ENCODE measurements at regions not wholly inside any gene's neighbourhood (a gene's known extent, or its start where the extent isn't known, plus 50 kb on each side); places are given as distances from the start of the nearest gene placed in this dataset.
"Not testable (repeated sequence)": the region's sequence is repeated elsewhere in the genome, so short reads cannot be mapped to it uniquely, and the experiment has no call there.

DNA sequence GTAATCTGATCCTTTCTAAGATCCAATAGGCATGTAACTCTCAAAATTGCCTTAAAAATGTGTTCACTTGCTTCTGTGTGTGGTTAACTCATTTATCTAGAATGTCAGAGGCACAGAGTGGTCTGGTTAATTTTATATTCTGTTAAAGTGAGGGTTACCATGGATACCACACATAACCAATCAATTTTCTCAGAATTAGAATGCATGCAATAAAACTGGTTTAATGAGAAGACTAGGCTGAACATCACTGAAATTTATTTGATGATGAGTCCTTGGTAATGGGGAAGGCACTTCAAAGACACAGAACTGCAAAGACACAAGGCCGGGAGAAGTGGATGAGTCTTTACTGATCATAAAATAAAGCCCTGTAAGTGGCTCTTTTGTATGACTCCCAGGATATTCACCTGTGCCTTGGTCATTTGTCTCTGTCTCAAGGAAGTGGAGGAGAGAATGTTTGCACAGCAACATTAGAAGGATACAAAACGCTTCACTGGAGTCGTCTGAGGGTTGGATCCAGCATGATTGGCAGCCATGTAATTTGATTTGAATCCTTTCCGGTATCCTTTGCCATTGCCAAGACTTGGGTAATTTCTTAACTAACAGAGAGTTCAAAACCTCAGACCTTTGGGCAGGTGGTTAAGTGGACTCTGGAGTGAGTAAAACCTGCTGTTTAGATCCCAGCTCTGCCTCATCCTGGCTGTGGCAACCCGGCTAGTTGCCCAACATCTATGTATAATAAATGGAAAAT, 94.0 kb upstream of the RBPJ start:
- in situ Hi-C loops (cut with MboI; ENCODE audit: low sequenced_read_pairs), result no loop called here

DNA sequence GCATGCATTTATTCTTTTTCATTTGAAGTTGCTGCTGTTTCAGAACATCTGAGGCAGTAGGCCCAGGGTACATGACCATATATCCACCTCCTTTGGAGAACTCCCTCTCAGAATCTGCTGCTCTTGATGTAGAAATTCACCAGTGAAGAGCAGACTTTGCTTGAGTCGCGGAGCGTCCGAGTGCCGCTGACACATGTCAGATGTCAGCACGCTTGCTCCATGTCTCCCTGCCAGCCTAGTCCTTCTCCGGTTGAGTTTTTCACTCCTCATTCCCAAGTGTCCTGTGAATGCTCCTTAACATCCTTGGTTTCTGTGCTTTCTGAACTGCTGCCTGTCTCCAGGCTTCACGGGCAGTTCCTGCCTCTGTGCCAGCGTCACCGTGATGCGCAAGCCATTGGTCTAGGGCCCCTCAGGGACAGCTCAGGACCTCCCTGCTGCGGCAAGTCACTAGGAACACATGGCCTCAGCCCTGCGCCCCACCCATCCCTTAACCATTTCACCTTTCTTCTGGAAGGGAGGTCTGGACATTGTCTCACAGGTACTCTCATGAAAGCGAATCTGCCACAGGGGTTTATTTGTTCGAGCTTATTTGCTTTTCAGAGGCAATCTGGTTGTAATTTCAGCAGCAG, 93.1 kb upstream of the RBPJ start:
- in situ Hi-C loops (cut with MboI; ENCODE audit: low sequenced_read_pairs), result no loop called here

DNA sequence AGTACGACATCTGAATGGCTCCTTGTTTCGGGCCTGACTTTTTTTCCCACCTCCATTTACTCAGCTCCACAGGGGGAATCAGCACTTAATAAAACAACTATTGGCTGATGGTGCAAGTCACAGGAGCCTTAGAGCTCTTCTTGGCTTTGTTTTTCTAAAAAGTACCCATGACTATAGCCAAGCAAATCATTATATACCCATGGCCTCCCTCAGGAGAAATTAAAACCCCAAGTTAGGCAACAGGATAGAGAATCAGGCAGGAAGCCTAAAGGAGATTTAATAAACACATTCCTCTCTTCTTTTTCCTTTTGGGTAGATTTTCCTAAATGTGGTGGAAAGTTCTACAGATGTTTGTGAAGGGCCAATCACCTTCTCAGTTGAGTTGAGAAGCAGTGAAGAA, 91.9 kb upstream of the RBPJ start:
- in situ Hi-C loops (cut with MboI; ENCODE audit: low sequenced_read_pairs), result no loop called here

DNA sequence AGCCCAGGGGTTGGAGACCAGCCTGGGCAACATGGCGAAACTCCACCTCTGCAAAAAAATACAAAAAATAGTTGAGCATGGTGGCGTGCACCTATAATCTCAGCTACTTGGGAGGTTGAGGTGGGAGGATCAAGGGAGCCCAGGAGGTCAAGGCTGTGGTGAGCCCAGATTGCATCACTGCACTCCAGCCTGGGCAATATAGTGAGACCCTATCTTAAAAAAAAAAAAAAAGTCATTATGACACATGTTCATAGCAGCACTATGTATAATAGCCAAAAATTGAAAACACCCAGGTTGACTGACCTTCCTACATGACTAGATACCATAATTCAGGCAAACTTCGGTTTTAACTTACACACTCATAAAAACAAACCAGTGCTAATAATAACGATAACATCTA, 90.8 kb upstream of the RBPJ start:
- in situ Hi-C loops (cut with MboI; ENCODE audit: low sequenced_read_pairs), result no loop called here

DNA sequence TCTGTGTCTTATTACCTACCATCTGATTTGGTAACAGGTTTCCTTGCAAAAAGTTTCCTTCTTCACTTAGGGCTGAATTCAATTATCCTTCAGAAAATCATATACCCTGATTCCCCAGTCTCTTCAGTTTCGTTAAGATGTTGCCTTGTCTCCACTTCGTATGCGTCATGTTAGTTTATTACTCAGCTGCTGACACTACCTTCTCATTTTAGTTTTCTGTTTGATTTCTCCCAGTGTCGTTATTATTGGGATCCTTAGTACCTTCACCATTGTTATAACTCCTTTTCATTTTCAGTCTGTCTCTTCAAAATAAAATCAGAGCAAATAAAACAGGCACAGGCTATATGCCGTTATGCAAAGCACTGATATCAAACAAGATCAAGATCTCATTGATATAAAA, 87.5 kb upstream of the RBPJ start:
- in situ Hi-C loops (cut with MboI; ENCODE audit: low sequenced_read_pairs), result no loop called here

DNA sequence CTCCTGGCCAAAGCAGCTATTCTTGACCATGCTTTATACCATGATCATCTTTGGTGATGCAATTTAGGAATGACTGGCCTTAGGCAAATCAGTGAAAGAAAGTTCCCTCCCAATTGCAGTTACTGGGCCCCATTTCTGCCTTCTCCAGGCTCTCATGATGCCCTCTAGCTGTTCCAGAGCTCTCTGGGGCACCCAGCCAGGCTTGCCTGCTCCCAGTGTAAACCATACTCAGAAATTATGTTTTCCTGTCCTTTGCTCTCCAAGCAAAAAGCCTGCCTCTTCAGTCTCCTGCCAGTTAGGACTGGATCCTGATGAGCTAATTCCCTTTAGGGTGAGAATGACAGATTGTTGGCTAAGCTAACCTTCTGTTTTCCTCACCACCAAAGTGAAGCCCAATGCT, 85.3 kb upstream of the RBPJ start:
- in situ Hi-C loops (cut with MboI; ENCODE audit: low sequenced_read_pairs), result no loop called here

DNA sequence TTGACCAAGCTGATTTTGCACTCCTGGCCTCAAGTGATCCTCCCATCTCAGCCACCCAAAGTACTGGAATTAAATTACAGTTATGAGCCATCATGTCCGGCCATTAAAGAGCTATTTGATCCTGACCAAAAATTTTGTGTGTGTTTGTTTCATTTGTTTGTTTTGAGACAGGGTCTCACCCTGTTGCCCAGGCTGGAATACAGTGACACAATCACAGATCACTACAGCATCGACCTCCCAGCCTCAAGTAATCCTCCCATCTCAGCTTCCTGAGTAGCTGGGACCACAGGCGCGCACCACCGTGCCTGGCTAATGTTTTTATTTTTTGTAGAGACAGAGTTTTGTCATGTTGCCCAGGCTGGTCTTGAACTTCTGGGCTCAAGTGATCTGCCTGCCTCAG, 82.9 kb upstream of the RBPJ start:
- in situ Hi-C loops (cut with MboI; ENCODE audit: low sequenced_read_pairs), result no loop called here

DNA sequence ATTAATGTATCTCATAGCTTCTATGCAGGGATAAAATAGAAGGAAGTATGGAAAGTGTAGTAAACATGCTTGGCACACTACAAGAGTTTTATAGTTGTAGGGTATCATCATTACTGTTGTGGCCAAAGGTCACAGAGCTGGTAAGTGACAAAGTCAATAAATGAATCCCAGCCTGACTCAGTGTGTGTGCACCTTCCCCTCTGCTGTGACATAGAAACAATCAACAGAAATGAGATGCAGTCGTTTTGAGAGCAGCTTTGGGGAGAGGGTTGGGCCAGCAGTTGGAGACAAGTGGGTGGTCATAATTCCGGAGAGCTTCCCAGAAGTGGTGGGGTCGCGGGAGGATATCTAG, 82.4 kb upstream of the RBPJ start:
- in situ Hi-C loops (cut with MboI; ENCODE audit: low sequenced_read_pairs), result no loop called here

DNA sequence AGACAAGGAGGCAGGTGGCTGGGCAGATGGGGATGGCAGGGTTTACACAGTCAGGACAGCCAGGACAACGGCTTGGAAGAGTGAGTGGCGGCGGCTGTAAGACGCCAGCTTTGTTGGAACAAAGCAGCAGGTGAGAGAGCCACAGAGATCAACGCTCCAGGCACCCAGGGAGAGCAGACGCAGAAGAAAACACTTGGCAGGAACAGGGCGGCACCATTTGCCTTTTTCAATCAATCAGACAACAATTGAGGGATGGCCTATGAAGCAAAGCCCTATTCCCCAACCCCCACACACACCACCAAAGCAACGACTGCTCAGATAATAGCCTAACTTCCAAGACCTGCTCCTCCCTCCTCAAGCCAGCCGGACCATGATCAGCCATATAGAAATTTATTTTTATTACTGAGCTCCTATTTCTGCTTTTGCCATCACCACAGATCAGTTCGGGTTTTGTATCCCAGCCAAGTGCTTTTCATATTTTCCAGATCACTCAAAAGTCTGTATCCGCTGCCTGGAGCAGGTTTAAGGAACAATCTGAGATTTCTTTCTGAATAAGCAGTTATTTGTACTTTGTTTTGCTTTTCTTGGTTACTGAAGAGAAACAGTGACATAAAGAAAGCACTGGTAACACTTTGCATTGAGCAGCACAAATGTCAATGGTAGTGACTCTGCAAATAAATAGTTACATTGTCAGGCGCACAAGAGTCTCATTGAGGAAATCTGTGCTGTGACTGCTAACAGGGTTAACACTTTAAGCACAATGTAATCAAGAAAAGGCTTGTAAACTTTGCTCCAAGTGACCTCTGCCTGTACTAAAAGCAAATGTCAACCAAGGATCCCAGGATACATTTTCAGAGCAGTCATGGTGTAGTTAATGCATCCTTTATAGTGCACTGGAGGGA, 81.8 kb upstream of the RBPJ start:
- in situ Hi-C loops (cut with MboI; ENCODE audit: low sequenced_read_pairs), result no loop called here

DNA sequence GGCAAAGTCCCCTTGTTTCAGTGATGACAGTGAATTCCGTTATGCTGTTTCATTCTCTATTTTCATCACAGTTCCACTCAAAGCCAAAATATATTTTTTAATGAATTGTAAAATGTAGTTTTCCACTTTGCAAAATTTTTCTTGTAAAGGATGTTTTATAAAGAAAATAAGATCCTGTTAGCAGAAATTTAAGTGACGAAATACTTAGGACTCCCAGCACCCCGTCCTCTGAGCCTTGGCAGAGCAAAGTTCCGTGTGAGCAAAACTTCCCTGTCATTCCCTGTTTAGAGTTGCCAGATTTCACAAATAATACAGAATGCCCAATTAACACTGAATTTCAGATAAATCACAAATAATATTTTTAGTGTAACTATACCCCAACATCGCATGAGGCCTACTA, 81.0 kb upstream of the RBPJ start:
- in situ Hi-C loops (cut with MboI; ENCODE audit: low sequenced_read_pairs), result no loop called here

DNA sequence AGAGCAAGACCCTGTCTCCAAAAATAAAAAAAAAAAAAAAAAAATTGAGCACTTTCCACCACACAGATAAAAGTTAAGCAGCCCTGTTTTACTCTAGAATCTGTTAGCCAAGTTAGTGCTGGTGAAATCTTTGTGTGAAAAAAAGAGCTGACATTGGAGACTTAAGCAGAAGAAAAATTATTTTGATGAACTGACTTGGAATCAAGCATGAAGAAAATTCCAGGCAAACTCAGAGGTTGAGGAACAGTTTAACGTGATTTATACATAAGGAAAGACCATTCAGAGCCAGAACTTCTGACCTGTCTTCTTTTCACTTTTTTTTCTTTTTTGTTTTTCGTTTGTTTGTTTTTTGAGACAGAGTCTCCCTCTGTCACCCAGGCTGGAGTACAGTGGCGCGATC, 79.6 kb upstream of the RBPJ start:
- in situ Hi-C loops (cut with MboI; ENCODE audit: low sequenced_read_pairs), result no loop called here

DNA sequence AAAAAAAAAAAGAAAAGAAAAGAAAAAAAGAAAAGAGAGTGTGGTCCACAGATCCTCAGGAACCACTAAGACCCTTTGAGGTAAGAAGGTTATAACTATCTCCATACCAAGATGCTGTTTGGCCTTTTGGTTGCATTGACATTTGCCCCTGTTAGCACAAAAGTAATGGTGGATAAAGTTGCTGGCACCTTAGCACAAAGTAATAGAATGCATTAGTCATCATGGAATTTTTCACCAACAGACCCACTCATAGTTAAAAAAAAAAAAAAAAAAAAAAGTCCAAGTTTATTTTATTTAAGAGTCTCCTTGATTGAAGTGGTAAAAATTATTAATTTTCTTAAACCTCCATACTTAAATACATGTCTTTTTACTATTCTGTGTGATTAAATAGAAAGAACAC, 78.4 kb upstream of the RBPJ start:
- in situ Hi-C loops (cut with MboI; ENCODE audit: low sequenced_read_pairs), result no loop called here

DNA sequence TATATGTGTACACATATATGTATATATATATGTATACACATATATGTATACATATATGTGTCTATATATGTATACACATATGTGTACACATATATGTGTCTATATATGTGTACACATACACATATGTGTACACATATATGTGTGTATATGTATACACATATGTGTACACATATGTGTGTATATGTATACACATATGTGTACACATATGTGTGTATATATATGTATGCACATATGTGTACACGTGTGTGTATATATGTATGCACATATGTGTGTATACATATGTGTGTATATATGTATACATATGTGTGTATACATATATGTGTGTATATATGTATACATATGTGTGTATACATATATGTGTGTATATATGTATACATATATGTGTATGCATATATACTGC, 76.7 kb upstream of the RBPJ start:
- in situ Hi-C loops (cut with MboI; ENCODE audit: low sequenced_read_pairs), result not testable (repeated sequence)

DNA sequence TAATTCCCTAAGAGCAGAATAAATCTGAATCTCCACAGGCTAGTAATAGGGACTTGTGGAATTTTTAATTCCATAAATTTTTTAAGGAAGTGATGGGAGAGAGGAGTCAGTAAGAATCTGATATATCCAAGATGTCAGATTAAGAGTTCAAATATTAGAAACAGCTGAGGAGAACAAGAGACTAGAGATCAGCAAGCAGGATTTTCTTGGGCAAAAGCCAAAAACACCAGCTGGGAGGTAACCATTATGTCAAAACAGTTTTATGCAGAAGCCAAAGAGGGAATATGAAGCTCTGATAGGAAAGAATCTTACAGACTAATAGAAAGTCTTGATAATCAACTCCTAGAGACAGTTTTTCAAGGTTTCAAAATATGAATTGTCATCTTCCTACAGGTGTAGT, 72.2 kb upstream of the RBPJ start:
- in situ Hi-C loops (cut with MboI; ENCODE audit: low sequenced_read_pairs), result no loop called here

DNA sequence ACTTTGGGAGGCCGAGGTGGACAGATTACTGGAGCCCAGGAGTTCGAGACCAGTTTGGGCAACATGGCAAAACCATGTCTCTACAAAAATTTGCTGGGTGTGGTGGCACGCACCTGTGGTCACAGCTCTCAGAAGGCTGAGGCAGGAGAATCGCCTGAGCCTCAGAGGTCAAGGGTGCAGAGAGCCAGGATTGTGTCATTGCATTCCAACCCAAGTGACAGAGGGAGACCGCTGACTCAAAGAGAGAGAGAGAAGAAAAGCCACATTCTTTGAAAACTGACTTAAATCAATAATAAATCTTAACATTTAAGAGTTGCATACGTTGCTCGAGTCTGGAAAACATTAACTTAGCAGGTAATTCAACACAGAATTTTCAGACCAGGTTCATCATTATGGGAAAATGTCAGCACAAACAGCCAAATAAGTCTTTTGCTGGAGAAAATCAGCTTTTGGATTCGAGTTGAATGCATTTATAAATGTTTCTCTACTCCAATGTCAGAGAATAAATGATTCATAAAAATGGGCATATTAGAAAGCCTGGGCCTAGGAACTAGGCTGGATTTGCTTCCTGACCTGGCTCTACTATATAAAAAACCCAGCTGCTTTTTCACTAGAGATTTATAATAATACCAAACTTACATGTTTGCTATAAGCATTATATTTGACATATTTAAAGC, 68.3 kb upstream of the RBPJ start:
- in situ Hi-C loops (cut with MboI; ENCODE audit: low sequenced_read_pairs), result no loop called here

DNA sequence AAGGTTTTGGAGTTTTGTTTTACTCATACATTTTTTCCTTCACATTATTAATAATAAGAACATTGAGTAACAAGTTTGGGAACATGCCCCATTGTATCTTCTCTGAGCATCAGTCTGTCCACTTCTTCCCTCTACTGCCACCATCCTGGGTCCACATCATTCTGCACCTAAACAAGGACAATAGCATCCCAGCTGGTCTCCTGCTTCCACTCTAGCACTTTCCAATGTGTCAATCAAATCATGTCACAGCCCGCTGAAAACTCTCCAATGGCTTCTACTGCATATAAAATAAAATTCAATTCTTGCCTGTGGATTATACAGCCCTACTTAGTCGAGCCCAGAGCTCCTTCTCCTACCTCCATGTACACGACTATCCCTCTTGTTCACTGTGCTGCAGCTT, 66.8 kb upstream of the RBPJ start:
- in situ Hi-C loops (cut with MboI; ENCODE audit: low sequenced_read_pairs), result no loop called here

DNA sequence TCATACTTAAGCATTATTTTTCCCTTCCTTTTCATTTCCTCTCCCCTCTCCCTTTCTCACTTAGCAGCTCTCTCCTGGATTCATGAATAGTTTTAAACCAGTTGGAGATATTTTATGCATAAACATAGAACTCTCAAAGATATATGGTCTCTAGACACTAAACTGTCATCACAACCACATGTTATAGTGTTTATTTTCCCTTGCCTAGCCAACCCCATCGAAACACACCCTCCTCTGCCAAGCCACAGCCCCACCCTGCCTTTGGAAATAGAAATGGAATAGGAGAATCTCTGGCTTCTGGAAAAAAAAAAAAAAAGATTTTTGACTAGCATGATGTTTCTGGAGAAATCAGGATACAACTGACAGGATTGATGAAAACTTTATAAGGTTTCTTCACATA, 64.8 kb upstream of the RBPJ start:
- in situ Hi-C loops (cut with MboI; ENCODE audit: low sequenced_read_pairs), result no loop called here

DNA sequence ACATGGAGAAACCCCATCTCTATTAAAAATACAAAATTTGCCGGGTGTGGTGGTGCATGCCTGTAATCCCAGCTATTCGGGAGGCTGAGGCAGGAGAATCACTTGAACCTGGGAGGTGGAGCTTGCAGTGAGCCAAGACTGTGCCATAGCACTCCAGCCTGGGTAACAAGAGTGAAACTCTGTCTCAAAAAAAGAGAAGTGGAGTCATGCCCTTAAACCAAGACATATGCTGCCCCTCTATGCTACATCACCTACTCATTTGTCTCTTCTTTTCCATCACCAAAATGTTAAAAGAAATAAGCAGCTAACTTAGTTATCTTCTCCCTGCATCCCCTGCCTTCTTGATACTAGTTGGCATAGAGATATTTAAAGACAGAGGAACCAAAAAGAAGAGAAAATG, 63.4 kb upstream of the RBPJ start:
- in situ Hi-C loops (cut with MboI; ENCODE audit: low sequenced_read_pairs), result not testable (repeated sequence)

DNA sequence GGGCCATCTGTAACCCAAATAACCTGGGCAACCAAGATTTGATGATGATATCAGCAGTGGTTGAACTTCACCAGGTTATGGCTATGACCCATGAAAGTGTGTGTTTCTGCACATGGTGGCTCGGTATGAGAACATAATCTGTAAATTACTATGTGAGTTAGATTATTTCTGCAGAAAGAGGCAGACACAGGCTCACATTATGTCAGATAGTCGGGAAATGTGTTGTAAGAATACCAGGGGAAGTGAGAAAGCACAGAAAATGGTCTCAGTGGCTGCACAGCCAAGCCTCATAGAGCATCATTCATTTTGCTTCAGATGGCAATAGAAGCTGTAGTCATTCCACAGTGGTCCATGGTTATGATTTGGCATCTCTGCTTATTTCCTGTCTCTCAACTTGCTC, 63.0 kb upstream of the RBPJ start:
- in situ Hi-C loops (cut with MboI; ENCODE audit: low sequenced_read_pairs), result no loop called here

DNA sequence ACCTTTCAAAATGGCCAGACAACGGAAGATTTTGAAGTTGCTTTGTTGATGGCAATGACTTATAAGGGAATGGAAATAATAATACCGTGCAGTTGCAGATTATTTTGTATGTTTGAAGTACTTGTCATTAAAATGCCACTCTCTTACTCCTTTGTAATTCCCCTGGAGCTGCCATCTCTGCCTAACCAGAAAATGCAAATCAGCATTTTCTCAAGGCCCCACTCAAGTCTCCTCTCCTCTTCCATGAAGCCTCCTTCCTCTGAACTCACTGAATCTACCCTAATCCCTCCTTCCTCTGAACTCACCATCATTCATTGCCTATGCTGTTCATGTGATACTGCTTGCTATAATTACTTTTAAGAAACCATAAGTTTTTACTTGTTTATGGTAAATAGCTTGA, 60.2 kb upstream of the RBPJ start:
- in situ Hi-C loops (cut with MboI; ENCODE audit: low sequenced_read_pairs), result no loop called here

DNA sequence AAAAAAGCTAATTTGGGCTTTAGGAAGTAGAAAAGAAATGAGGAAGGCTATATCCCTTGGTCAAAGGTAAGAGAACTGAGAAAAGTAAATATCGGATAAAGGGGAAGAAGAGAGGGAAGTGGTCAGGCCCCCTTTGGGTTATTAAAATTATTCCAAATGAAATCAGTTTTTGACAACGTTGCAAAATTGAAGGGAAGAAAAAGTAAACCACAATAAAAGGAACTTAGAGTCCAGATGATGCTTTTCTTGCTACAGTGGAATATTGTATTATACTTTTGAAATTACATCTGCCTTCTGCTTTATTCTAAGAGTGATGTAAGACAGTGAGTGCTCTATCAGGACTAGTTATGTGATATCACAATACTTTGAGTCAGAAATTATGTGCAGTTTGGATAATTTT, 59.4 kb upstream of the RBPJ start:
- in situ Hi-C loops (cut with MboI; ENCODE audit: low sequenced_read_pairs), result no loop called here

DNA sequence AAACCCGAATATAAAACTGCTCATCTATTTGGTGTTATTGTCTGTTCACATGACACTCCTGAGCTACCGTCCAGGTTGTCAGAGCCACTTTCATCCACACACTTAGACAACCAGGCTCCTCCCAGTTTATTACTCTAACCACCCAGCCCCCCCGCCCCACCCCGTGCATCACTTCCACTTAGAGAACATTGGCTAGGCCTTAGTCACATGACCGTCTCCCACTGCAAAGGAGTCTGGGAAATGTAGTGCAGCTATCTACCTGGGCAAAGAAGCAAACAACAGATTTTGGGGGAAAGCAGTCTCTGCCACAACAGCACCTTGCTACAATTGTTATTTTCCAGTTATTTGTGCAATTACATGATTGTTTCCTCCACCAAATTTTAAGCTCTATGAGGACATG, 57.6 kb upstream of the RBPJ start:
- in situ Hi-C loops (cut with MboI; ENCODE audit: low sequenced_read_pairs), result no loop called here

Data from HL-60/S4 (cell line).